ENCODE measurements at regions not wholly inside any gene's neighbourhood (a gene's known extent, or its start where the extent isn't known, plus 50 kb on each side); places are given as distances from the start of the nearest gene placed in this dataset.
"Not testable (repeated sequence)": the region's sequence is repeated elsewhere in the genome, so short reads cannot be mapped to it uniquely, and the experiment has no call there.

DNA sequence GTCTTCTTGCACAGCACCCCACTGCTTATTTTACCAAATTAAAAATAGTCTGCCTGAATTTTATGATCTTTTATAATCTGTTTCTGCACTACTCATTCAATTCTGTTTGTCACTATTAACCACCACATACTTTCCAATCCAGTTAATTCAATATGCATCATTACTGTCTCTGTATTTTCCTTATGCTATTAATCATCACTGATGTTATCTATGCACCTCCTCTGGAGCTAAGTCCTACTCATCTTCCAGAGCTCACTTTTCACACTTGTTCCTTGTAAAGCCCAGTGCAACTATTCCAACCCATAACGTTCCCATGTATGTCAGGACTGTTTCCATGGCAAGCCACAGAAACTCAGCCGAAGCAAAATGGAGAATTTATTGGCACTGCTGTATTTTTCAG is 713.6 kb downstream of the PLCL1 start:
- no peak for DNase-seq (ENCODE audit: low read depth in 2 of 2)

- not testable (repeated sequence) for DNase-seq (ENCODE audit: low read depth in 2 of 2)
These were observed 704.2 kb downstream of the PLCL1 start for GRCh38 chr2:198508610-198509009.

DNA sequence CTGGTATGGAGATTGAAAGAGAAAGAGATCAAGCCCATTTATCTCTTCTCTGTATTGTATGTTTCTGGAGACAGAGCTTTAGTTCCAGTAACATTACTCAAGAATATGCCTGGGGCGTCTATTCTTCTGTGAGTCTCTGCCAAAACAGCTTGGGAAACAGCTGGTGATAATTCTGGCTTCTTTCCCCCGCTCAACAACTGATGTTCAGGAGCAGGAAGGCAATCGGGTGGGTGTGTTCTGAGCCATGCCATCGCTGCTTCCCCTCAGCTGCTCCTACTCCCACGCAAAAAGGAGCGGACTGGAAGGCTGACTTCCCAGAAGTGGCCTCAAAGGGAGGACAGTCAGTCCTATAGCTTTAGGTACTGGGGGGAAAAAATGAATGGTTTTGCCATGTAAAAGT is 695.1 kb downstream of the PLCL1 start:
- DNase-seq (ENCODE audit: low read depth in 2 of 2): no peak

- DNase-seq (ENCODE audit: low read depth in 2 of 2): no peak
These were observed 694.1 kb downstream of the PLCL1 start for GRCh38 chr2:198498516-198498915.

DNA sequence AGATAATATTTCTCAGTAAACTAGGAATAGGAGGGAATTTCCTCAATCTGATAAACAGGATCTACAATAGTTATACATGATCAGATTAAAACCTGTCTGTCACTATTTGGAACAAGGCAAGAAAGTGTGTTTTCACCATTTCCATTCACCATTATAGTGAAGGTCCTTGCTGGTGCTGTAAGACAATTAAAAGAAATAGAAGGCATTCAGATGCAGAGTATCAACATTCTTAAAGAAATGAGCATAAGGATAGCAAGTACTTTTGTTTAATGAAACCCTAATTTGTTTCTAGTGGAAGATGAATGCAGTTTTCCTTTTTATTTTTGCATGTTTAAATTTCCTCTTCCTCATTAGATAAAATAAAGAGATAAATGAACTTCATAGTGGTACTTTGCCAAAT is 693.7 kb downstream of the PLCL1 start:
- no peak for DNase-seq (ENCODE audit: low read depth in 2 of 2)

DNA sequence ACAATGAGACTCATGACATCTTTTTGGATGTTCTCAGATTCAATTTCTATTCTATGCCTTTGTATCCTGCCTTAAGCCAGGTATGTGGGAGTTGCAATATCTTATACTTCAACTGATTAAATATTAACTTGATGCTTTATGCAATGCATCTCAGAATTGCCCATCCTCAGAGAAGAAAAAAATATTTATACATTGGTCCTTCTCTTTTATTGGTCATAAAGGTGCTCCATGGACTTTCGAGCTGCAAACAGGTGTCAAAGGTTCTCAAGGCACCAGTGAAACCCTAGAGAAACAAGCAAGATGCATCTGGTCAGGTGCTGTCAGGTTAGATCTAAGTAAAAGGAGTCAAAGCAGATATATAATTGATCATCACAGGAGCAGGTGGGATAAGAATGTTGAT is 690.5 kb downstream of the PLCL1 start:
- DNase-seq (ENCODE audit: low read depth in 2 of 2): no peak

DNA sequence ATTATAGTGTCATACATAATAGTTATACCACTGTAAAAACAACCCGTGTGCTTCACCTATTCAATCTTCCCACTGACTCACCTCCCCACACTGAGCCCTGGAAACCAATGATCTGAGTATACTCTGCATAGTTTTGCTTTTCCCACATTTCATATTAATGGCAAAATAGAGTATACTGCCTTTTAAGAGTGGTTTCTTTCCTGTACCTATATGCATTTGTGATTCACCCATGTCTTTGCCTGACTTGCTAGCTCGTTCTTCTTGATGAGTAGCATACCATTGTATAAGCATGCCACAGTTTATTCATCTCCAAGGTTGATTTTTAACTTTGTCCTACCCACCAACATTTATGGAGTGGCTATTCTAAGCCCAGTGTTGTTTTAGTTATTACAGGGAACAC is 686.4 kb downstream of the PLCL1 start:
- DNase-seq (ENCODE audit: low read depth in 2 of 2): no peak

DNA sequence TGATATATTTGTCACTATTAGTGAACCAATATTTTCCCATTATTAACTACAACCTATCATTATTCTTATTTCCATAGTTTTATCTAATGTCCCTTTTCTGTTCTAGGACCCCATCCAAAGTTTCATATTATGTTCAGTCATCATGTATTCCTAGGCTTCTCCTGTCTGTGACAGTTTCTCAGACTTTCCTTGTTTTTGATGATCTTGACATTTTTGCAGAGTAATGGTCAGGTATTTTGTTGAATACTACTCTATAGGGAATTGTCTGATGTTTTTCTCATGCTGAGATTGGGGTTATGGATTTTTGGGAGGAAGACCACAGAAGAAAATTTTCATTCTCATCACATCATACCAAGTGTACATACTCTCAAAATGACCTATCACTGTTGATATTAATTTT is 684.6 kb downstream of the PLCL1 start:
- no peak for DNase-seq (ENCODE audit: low read depth in 2 of 2)

- no peak for DNase-seq (ENCODE audit: low read depth in 2 of 2)
These were observed 678.7 kb downstream of the PLCL1 start for GRCh38 chr2:198483051-198483450.

DNA sequence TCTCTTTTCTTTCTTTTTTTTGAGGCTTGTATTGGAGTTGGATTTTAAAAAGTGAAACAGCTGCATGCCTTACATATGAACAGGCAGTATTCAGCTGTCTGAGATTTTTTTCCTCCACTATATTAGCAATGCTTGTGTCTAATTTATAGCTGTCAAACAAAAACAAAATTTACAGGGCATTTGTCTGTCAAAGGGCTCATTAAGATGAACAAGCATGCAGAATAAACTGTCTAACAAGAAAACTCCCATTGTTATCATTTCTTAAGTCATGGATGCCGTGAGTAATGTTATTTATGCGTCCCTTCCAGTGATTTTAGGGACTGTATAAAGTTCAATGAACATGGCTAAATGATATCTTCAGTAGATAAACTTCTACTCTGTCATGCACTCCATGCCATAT is 674.7 kb downstream of the PLCL1 start:
- DNase-seq (ENCODE audit: low read depth in 2 of 2): no peak

GRCh38 chr2:198478361-198478760 is 674.0 kb downstream of the PLCL1 start:
- no peak for DNase-seq (ENCODE audit: low read depth in 2 of 2)

GRCh38 chr2:198476007-198476406 is 671.6 kb downstream of the PLCL1 start:
- DNase-seq (ENCODE audit: low read depth in 2 of 2): no peak

DNA sequence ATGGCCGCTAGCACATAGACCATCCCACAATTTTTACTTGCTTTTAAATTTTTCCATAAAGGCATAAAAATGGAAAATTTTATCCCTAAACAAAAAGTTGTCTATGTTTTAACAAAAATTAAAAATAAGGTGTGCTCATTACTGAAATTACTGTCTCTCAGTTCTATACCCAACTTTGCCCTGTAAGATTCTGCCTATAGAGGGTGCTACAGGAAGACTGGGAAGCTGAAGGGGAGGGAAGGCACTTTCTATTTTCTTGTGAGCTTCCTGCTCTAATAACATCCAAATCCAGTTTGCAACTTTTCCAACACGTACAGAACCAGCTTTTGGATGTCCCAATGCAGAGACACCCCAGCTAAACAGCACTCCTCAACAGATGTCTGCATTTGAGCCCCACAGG is 666.9 kb downstream of the PLCL1 start:
- DNase-seq (ENCODE audit: low read depth in 2 of 2): no peak

GRCh38 chr2:198468136-198468535 is 663.7 kb downstream of the PLCL1 start:
- DNase-seq (ENCODE audit: low read depth in 2 of 2): no peak

DNA sequence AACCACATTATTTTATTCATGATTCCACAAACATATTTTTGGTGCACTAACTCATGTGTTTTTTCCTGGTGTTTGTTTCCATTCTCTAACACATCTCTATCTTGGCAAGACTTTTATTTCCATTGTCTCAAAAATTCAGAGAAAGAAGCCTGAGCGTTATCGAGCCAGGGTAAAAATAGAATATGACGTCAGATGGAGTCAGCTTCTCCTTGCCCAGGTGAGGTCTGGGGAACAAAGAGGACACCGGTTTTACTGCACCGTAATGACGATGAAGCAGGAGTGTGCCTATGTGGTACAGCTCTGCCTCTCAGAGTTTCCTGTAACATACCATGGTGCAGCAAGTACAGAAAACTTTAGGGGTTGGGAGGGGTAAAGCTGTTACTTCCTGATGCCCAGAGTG is 661.6 kb downstream of the PLCL1 start:
- DNase-seq (ENCODE audit: low read depth in 2 of 2): no peak

GRCh38 chr2:198456418-198456817 is 652.0 kb downstream of the PLCL1 start:
- DNase-seq (ENCODE audit: low read depth in 2 of 2): no peak

DNA sequence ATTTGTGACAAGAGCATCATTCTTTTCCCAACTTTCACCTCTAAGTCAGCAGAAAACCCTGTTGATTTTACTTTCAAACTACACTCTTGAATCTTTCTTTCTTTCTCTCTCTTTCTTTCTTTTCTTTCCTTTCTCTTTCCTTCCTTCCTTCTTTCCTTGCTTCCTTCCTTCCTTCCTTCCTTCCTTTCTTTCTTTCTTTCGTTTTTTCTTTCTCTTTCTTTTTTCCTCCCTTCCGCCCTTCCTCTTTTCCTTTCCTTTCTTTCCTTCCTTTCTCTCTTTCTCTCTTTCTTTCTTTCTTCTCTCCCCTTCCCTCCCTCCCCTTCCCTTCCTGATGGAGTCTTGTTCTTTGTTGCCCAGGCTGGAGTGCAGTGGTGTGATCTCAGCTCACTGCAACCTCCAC is 649.5 kb downstream of the PLCL1 start:
- DNase-seq (ENCODE audit: low read depth in 2 of 2): no peak

GRCh38 chr2:198452327-198452726 is 647.9 kb downstream of the PLCL1 start:
- no peak for DNase-seq (ENCODE audit: low read depth in 2 of 2)

DNA sequence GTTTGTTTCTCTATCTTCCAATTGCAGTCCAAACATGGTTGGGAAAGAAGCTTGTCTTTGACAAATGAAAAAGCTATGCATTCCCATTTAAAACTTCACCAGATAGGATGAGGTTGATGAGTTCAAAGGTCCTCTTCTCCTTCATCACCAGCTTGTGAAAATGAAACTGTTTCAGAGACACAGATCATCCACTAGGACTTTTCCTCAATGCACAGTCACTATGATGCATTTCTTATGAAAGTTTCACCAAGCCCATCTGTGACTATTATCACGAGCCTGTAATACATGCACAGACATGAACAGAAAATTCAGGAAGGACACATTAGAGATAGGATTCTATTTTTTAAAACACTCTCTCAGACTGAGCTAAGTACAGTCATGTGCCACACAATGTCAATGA is 644.4 kb downstream of the PLCL1 start:
- DNase-seq (ENCODE audit: low read depth in 2 of 2): no peak

DNA sequence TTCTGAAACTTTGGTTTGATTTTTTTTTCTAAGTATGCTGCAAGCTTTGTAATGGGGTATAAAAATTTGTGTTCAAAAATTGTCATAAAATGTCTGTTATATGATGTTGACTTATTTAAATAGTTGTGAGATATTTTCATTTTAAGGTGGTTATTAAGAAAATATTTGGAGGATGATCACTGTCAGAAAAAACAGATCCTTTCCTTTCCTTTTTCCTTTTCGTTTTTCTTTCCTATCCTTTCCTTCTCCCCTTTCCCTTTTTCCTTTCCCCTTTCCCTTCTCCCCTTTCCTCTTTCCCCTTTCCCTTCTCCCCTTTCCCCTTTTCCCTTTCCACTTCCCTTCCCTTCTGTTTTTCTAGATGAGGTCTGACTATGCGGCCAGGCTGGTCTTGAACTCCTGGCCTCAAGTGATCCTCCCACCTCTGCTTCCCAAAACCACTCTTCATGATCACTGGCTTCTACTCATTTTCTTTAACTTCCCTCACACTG is 640.5 kb downstream of the PLCL1 start:
- DNase-seq (ENCODE audit: low read depth in 2 of 2): no peak

DNA sequence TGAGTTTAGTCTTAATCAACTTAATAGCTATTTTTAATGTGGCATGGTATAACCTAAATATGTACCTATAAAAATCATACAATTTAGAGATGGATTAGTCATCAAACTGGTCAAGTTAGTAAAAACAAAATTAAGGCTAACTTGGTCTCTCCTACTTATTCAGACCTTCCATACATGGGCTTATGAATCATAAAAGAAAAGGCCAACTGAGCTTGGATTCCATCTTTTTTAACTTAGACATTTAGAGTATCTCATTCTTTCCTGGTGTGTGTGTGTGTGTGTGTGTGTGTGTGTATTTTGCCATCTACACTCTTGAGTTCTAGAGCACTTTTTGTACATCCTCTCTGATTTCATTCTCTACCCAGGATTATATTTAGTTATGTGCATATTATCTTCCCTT is 637.5 kb downstream of the PLCL1 start:
- no peak for DNase-seq (ENCODE audit: low read depth in 2 of 2)

- DNase-seq (ENCODE audit: low read depth in 2 of 2): no peak
These were observed 636.9 kb downstream of the PLCL1 start for GRCh38 chr2:198441246-198441645.

DNA sequence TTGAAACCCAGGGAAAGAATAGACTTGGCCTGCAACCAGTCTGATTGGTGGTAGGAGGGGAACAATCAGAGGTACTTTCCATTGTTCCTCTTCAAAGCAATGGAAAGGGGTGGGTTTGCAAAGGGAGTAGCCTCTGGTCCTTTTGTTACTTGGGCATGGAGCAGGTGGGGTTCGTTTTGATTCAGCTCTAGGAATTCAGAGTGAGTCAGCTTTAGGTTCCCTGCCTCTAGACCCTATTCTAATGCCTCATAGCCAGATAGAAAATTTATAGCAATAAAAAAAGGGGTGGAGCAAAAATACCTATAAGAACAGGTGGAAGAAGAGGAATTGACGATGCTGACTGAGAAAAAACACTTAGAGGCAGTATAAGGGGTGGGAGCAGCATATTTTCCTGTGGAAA is 636.4 kb downstream of the PLCL1 start:
- DNase-seq (ENCODE audit: low read depth in 2 of 2): no peak

- no peak for DNase-seq (ENCODE audit: low read depth in 2 of 2)
These were observed 633.9 kb downstream of the PLCL1 start for GRCh38 chr2:198438331-198438730.

GRCh38 chr2:198424112-198424511 is 619.7 kb downstream of the PLCL1 start:
- DNase-seq (ENCODE audit: low read depth in 2 of 2): no peak
